ENCODE measurements at regions not wholly inside any gene's neighbourhood (a gene's known extent, or its start where the extent isn't known, plus 50 kb on each side); places are given as distances from the start of the nearest gene placed in this dataset.

- TF ChIP-seq, protein P1, sequence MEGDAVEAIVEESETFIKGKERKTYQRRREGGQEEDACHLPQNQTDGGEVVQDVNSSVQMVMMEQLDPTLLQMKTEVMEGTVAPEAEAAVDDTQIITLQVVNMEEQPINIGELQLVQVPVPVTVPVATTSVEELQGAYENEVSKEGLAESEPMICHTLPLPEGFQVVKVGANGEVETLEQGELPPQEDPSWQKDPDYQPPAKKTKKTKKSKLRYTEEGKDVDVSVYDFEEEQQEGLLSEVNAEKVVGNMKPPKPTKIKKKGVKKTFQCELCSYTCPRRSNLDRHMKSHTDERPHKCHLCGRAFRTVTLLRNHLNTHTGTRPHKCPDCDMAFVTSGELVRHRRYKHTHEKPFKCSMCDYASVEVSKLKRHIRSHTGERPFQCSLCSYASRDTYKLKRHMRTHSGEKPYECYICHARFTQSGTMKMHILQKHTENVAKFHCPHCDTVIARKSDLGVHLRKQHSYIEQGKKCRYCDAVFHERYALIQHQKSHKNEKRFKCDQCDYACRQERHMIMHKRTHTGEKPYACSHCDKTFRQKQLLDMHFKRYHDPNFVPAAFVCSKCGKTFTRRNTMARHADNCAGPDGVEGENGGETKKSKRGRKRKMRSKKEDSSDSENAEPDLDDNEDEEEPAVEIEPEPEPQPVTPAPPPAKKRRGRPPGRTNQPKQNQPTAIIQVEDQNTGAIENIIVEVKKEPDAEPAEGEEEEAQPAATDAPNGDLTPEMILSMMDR (IDR thresholded peaks at IDR 0.05; ENCODE audit: insufficient read depth, low read length) = no peak
- TF ChIP-seq, protein P2, sequence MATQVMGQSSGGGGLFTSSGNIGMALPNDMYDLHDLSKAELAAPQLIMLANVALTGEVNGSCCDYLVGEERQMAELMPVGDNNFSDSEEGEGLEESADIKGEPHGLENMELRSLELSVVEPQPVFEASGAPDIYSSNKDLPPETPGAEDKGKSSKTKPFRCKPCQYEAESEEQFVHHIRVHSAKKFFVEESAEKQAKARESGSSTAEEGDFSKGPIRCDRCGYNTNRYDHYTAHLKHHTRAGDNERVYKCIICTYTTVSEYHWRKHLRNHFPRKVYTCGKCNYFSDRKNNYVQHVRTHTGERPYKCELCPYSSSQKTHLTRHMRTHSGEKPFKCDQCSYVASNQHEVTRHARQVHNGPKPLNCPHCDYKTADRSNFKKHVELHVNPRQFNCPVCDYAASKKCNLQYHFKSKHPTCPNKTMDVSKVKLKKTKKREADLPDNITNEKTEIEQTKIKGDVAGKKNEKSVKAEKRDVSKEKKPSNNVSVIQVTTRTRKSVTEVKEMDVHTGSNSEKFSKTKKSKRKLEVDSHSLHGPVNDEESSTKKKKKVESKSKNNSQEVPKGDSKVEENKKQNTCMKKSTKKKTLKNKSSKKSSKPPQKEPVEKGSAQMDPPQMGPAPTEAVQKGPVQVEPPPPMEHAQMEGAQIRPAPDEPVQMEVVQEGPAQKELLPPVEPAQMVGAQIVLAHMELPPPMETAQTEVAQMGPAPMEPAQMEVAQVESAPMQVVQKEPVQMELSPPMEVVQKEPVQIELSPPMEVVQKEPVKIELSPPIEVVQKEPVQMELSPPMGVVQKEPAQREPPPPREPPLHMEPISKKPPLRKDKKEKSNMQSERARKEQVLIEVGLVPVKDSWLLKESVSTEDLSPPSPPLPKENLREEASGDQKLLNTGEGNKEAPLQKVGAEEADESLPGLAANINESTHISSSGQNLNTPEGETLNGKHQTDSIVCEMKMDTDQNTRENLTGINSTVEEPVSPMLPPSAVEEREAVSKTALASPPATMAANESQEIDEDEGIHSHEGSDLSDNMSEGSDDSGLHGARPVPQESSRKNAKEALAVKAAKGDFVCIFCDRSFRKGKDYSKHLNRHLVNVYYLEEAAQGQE (IDR thresholded peaks at IDR 0.05; ENCODE audit: insufficient replicate concordance, low read depth) = no peak
- TF ChIP-seq POLR2AphosphoS5 (IDR thresholded peaks at IDR 0.05; ENCODE audit: low read depth) = no peak
- no peak for TF ChIP-seq GABPA (IDR thresholded peaks at IDR 0.05; ENCODE audit: low read depth)
Observed at GRCh38 chr10:56085406-56086122, 275.5 kb downstream of the ZWINT start.

All from HL-60 (cell line).